GM21390 (cell line): ENCODE measurements at regions not wholly inside any gene's neighbourhood (a gene's known extent, or its start where the extent isn't known, plus 50 kb on each side); places are given as distances from the start of the nearest gene placed in this dataset.
"Not testable (repeated sequence)": the region's sequence is repeated elsewhere in the genome, so short reads cannot be mapped to it uniquely, and the experiment has no call there.

ENCODE experiments used
- ATAC-seq: cut with Tn5 transposase; IDR thresholded peaks from one replicate; pipeline ENCODE4 v1.9.1; 2021; ENCODE audit not compliant: unreplicated experiment

GRCh38 chr11:130671801-130672700, 223.6 kb downstream of the ADAMTS15 start:
- ATAC-seq: no peak

GRCh38 chr11:130672911-130673310, 224.5 kb downstream of the ADAMTS15 start:
- ATAC-seq: no peak

GRCh38 chr11:130673698-130674097, 225.3 kb downstream of the ADAMTS15 start:
- no peak for ATAC-seq

- ATAC-seq: no peak
Observed at GRCh38 chr11:130674686-130675308, 226.4 kb downstream of the ADAMTS15 start.

GRCh38 chr11:130675371-130675821, 227.0 kb downstream of the ADAMTS15 start:
- ATAC-seq: no peak

- ATAC-seq: no peak
Observed at GRCh38 chr11:130675917-130676316, 227.5 kb downstream of the ADAMTS15 start.

- no peak for ATAC-seq
Observed at GRCh38 chr11:130677486-130678153, 229.2 kb downstream of the ADAMTS15 start.

- ATAC-seq: no peak
Observed at GRCh38 chr11:130679247-130679646, 230.8 kb downstream of the ADAMTS15 start.

GRCh38 chr11:130682471-130682870, 233.8 kb downstream of the SNX19 start:
- not testable (repeated sequence) for ATAC-seq

- no peak for ATAC-seq
Observed at GRCh38 chr11:130689222-130689908, 226.9 kb downstream of the SNX19 start.

GRCh38 chr11:130691581-130691980, 224.7 kb downstream of the SNX19 start:
- ATAC-seq: no peak

- ATAC-seq: no peak
Observed at GRCh38 chr11:130692220-130692619, 224.1 kb downstream of the SNX19 start.

- no peak for ATAC-seq
Observed at GRCh38 chr11:130693543-130693942, 222.7 kb downstream of the SNX19 start.

GRCh38 chr11:130694488-130695045, 221.7 kb downstream of the SNX19 start:
- ATAC-seq: no peak

GRCh38 chr11:130698174-130698573, 218.1 kb downstream of the SNX19 start:
- no peak for ATAC-seq

GRCh38 chr11:130699561-130699960, 216.7 kb downstream of the SNX19 start:
- no peak for ATAC-seq

- ATAC-seq: no peak
Observed at GRCh38 chr11:130700092-130700491, 216.2 kb downstream of the SNX19 start.

GRCh38 chr11:130703489-130704190, 212.6 kb downstream of the SNX19 start:
- no peak for ATAC-seq

- ATAC-seq: no peak
Observed at GRCh38 chr11:130705670-130706421, 210.4 kb downstream of the SNX19 start.
